ENCODE measurements at regions not wholly inside any gene's neighbourhood (a gene's known extent, or its start where the extent isn't known, plus 50 kb on each side); places are given as distances from the start of the nearest gene placed in this dataset.

DNA sequence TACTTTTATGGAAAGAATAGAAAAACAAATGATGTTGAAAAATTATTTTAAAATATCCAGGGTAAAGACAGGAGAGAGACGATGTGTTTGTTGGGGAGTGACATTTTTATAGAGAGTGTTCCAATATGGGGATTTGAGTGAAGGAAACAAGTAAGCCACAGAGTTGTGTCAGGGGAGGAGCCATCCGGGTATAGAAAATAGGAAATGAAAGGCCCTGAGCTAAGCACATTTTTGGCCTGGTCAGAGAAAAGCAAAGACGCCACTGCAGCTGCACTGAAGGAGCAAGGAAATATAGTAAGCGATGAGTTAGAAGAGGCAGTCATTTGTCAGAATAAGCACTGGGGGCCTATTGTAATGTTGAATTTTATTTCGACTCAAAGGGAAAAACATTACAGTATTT, 107.3 kb upstream of the ADGRL4 start:
- TF ChIP-seq, protein P1, sequence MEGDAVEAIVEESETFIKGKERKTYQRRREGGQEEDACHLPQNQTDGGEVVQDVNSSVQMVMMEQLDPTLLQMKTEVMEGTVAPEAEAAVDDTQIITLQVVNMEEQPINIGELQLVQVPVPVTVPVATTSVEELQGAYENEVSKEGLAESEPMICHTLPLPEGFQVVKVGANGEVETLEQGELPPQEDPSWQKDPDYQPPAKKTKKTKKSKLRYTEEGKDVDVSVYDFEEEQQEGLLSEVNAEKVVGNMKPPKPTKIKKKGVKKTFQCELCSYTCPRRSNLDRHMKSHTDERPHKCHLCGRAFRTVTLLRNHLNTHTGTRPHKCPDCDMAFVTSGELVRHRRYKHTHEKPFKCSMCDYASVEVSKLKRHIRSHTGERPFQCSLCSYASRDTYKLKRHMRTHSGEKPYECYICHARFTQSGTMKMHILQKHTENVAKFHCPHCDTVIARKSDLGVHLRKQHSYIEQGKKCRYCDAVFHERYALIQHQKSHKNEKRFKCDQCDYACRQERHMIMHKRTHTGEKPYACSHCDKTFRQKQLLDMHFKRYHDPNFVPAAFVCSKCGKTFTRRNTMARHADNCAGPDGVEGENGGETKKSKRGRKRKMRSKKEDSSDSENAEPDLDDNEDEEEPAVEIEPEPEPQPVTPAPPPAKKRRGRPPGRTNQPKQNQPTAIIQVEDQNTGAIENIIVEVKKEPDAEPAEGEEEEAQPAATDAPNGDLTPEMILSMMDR (IDR thresholded peaks at IDR 0.05; ENCODE audit: low read length), result no peak
- TF ChIP-seq EZH2phosphoT487 (IDR thresholded peaks at IDR 0.05; ENCODE audit: low read length) (no peak), EZH2 (optimal IDR thresholded peaks at IDR 0.05; ENCODE audit: low read depth, low read length) (no peak)

Measured in MM.1S (cell line).